Hippocampal formation (tissue), 2 donors: ENCODE measurements at regions not wholly inside any gene's neighbourhood (a gene's known extent, or its start where the extent isn't known, plus 50 kb on each side); places are given as distances from the start of the nearest gene placed in this dataset.
"Not testable (repeated sequence)": the region's sequence is repeated elsewhere in the genome, so short reads cannot be mapped to it uniquely, and the experiment has no call there.

Source experiments
- DNase-seq, 2 donors: peaks; one replicate each; lab custom pipeline; 2025; lab: John Stamatoyannopoulos, UW

DNA sequence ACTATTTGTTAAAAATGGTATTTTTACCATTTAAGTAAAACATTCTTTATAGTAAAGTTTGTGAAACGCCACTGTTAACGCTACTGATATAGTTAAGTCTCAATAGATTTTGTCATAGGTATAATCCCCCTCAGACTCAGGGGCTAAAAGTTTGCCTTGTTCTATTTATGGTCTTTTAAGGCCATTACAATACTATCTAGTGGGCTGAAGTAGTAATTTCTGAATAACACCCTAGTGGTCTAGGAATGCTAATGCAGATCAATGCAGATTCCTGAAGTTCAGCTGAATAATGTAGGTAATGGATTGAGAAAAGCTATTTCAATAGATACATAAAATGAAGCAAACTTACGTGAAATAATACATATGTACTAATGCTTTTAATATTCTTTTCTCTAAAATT, 989.3 kb upstream of the NOVA1 start:
- DNase-seq = no peak

GRCh38 chr14:27605282-27605681, 1007.4 kb upstream of the NOVA1 start:
- no peak for DNase-seq

DNA sequence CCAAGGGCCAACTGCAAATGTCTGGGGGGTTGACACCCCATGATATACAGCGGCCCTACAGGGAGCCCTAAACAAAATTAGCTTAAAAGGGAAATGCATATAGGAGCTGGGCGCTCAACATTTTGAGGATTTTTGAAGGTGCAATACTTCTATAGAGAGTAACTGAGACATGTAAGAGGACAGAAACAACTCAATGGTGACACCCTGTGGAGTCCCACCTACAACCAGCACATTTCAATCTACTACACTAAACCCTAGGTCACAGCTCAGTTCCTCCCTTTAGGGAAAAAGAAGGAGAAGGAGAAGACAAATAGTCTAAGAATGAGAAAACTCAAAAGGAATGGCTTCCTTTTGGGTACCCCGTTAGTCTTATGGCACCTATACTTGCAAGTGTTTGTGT, 1010.5 kb upstream of the NOVA1 start:
- DNase-seq = no peak

- DNase-seq = no peak
Measured at GRCh38 chr14:27612121-27612520, 1014.3 kb upstream of the NOVA1 start.

DNA sequence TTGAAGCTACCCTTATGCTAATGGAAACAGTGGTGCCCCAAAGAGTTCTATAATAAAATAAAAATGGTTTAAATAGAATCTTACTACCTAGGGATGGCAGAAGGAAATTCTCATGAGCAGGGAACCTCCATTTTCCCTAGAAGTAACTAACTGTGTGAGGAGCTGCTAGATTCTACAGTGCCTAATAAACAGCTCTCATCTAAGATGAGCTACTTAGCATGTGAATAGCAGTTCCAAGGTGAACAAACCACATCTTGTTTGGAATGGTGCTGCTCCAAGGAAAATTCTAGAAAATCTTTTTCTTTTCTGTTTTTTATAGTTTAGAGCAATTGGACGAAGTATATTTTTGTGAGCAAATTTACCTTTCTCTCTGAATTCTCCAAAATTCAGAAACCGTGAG, 1015.3 kb upstream of the NOVA1 start:
- DNase-seq = no peak

- no peak for DNase-seq
Measured at GRCh38 chr14:27623782-27624181, 1025.9 kb upstream of the NOVA1 start.

DNA sequence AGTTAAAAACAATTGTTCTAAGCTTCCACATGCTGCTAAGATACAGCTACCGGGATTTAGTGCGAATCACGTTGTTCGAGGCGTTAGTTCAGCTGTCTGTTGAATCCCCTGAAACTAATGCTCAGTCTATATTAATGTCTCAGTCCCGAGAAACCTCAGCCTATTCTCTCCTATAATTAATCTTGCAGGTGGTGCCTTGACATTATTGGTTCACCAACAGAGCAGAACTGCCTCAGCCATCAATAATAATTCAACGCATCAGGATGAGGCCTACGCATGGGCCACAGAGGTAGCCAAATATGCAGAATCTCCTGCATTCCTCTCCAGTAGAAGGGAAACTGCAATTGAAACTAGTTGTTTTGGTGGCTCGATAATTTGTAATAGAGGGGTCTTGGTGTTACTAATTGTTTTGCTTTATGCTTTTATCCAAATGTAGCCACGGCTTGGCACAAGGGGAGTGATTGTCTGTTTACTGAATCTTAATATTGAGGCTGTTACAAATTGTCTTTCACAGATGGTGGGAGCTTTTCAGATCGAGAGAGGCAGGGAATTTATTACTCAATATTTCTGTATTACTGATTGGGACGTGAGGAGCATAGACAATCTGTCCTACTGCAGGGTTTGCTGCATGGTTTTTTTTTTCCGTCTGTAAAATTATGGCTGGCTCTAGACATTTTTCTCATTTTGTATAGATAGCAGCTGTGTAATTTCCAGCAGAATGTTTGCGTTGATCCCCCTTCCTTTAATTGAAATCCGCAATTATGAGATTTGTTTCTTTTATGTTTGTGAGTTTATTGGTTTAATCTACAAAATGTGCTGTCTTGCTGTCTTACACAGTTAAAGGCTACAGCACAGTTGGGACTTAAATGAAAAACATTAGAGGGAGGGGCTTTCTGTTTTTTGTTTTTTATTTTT, 1036.5 kb upstream of the NOVA1 start:
- DNase-seq = no peak

GRCh38 chr14:27640688-27641087, 1042.9 kb upstream of the NOVA1 start:
- DNase-seq = not testable (repeated sequence)

DNA sequence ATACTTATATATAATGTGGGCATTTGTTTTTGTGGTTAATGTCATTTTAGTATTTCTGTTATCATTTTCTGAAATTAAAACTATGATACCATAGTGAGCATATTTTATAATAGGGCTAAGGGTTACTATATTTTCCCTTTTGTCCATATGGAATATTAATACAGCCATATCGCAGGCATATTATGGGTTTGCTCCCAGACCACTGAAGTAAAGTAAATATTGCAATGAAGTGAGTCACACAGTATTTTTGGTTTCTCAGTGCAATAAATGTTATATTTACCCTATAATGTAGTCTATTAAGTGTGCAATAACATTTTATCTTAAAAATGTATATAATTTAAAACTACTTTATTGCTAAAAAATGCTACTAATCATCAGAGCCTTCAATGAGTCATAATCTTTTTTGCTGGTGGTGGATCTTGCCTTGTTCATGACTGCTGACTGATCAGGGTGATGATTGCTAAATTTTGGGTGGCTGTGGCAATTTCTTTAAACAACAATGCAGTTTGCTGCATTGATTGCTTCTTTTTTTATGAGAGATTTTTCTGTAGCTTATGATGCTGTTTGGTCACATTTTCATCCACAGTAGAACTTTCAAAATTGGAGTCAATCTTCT, 1044.5 kb upstream of the NOVA1 start:
- DNase-seq = no peak

- no peak for DNase-seq
Measured at GRCh38 chr14:27660683-27661082, 1062.8 kb upstream of the NOVA1 start.

DNA sequence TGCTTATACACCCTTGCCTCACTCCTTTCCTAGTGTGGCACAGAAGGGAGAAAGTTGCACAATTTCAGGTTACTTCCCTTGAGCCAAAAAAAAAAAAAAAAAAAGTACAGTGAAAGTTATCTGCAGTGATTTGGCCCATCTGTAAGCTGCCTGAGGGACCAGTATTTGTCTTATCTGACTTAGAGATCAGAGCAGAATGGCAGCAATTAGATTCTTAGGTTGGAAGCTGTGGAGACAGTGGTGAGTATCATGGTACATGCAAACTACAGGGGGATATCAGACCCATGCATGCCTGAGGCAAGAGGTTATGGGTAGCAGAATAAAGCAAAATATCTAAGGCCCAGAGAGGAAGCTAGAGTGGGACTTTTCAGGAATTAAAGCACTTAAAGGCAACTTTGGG, 1070.7 kb upstream of the NOVA1 start:
- DNase-seq = no peak

DNA sequence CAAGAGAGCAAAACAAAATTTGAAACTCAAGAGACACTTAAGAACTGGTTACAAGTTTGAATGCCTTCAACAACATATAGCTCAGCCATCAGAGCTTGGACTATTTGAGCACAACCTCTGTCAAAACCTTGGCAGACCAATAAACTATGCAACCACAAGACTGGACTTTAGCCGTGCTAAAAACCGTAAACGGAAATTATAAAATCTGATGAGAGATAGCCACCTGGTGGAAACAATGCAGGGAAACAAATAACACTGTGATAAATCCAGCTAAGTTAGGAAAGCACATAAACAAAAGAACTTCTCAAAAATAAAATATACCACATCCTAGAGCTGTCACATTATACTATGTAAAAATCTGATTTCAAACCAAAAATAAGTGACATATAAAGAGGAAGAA, 1074.2 kb upstream of the NOVA1 start:
- no peak for DNase-seq

DNA sequence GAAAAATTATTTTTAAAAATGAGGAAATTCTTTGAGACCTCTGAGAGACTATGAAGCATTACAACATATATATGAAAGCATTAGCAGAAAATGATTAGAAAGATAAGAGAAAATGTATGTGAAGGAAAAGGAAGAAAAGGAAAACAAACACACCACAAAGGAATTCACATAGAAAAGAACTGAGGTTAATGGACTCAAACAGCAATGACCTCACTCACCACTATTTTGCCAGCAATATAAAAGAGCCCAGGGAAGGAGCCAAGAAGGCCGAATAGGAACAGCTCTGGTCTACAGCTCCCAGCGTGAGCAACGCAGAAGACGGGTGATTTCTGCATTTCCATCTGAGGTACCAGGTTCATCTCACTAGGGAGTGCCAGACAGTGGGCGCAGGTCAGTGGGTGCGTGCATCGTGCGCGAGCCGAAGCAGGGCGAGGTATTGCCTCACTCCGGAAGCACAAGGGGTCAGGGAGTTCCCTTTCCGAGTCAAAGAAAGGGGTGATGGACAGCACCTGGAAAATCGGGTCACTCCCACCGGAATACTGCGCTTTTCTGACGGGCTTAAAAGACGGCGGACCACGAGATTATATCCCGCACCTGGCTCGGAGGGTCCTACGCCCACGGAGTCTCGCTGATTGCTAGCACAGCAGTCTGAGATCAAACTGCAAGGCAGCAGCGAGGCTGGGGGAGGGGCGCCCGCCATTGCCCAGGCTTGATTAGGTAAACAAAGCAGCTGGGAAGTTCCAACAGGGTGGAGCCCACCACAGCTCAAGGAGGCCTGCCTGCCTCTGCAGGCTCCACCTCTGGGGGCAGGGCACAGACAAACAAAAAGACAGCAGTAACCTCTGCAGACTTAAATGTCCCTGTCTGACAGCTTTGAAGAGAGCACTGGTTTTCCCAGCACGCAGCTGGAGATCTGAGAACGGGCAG, 1075.2 kb upstream of the NOVA1 start:
- DNase-seq = not testable (repeated sequence)

DNA sequence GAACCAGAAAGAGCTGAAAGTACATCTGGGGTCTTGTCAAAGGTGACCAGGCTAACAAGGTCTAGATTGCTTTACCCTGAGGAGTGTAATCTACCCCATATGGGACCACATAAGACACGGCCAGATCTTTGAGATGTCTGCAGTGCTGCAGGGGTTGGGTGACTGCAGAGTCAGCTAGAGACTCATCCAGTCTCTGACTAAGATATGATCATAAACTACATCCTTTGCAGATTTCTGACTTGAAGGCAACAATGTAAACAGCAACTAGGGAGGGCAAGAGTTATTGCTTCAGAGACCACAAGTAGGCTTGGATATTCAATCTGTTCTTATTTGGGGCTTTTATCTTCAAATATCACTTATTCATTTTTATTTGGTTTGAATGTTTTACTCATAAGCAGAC, 1080.5 kb upstream of the FOXG1 start:
- no peak for DNase-seq

DNA sequence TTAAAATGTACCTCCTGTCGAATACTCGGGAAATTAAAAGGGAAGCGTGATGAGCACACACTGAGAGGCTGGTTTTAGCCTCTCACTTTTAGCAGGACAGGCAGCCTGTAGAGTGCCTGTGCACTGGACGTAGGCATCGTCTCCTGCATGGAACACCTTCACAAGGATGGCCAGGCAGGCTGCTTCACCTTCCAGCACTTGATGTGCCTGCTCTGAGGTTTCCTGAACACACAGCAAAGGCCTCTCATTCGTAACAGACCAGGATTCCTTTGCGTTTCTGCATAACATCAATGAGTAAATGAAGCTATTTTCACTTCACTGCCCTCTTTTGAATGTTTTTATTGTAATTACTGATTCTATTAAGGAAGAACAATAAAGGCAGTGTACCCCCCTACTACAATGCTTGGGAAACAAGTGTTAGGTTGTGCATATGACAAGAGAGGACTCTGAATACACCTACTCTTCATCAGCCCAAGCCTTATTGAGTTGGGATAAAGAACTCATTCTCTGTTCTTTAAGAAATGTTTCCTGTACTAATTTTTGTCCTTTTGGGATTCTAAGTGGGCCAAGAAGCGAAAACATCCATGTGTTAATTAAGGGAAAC, 1077.6 kb upstream of the FOXG1 start:
- DNase-seq = no peak

DNA sequence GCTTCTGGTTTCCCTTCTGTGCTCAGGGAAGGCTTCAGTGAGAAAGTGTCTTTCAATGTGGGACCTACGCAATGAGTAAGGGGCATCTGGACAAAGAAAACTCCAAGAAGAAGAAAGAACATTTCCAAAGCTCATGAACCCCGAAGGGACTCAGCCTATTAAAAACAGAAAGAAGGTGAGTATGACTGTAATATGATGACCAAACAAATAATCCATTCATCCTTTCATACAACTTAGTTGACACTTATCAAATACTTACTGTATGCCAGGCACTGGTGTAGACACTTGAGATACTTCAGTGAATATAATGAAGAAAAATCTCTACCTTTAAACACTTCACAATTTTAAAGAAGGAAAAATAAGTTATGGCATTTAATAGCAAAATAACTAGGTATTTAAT, 1054.2 kb upstream of the FOXG1 start:
- DNase-seq = no peak

GRCh38 chr14:27715561-27715960, 1051.0 kb upstream of the FOXG1 start:
- DNase-seq = no peak

DNA sequence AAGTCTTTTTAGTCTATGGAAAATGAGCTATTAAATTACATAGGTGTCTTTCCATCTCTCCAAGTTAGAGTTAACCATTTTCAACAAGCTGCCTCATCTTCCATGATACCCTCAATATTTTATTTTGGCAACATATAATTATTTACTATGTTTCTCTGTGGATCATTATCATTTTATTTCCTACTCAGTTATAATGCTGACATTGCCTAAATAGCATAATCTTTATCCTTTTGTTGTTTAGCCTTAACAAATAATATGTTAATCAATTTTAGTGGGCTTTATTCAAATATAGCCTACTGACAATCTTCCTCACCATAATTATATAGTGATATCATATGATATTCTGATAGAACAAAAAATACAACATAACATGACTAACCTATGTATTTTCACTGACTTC, 1044.8 kb upstream of the FOXG1 start:
- DNase-seq = no peak

DNA sequence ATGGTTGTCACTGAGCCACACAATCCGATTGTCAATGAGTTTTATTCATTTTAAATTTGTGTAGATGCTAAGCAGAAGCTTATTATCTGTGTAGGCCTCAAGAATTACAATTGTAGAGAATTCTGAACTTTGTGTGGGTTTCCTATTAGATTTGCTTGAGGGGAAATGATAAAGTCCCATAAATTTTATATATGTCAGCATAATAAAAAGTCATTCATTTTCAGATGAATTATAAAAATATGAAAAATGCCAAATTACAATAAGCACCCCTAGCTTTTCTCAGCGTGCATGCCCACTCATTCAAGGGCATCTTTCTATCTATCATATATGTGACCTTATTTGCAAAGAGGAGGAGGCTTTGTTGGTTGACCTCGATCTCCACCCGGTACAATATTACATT, 1041.1 kb upstream of the FOXG1 start:
- DNase-seq = no peak

DNA sequence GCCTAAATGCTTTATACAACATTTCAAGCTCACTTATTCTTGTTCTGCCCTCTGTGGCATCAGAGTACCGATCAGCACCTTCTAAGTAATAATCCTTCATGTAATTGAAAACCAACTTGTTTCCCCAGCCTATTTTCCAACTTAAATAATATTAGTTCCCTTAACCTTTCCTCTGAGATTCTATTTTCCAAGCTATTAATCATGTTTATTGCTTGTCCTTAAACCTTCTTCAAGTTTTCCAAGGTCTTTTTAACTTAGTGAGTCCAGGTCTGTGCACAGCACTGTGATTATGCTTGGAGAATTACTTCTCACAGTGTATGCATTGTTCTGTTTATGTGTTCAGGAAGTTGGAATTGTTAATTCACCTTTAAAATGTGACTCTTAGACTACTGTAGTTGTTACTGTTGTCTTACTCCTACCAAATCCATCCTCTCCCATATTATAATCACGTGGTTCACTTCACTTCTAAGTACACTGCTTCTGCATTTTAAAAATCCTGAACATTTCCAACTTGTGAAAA, 1039.3 kb upstream of the FOXG1 start:
- no peak for DNase-seq

- no peak for DNase-seq
Measured at GRCh38 chr14:27730204-27730603, 1036.4 kb upstream of the FOXG1 start.

- DNase-seq = no peak
Measured at GRCh38 chr14:27739657-27740156, 1026.9 kb upstream of the FOXG1 start.
